ENCODE measurements at regions not wholly inside any gene's neighbourhood (a gene's known extent, or its start where the extent isn't known, plus 50 kb on each side); places are given as distances from the start of the nearest gene placed in this dataset.

DNA sequence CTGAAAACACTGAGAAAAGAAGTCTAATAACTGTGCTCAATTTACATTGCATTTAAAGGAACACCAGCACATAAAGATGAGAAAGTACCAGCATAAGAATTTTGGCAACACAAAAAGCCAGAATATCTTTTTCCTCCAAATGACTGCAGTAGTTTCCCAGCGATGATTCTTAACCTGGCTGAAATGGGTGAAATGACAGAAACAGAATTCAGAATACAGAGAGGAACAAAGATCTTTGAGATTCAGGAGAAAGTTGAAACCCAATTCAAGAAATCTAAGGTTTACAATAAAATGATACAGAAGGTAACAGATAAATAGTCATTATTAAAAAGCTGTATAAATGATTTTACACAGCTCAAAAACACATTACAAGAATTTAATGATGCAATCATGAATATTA lies 197.0 kb upstream of the EYS start:
- DNase-seq = no peak

DNA sequence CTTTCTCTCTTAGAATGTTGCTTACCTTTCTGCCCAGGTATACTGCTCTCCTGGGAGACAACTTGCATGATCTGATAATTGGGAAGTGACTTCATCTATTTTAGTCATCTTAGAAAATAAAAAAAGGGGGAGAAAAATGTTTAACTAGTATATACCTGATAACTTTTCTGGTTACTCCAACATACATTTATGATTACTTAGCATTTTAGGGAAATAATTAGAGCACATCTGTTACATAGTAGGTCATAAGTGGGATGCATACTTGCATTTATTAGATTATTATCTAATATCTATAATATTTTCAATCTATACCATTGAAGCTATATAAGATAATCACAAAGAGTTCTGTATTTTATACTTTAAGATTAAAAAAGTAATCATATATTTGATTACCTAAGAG lies 193.9 kb upstream of the EYS start:
- DNase-seq = no peak

DNA sequence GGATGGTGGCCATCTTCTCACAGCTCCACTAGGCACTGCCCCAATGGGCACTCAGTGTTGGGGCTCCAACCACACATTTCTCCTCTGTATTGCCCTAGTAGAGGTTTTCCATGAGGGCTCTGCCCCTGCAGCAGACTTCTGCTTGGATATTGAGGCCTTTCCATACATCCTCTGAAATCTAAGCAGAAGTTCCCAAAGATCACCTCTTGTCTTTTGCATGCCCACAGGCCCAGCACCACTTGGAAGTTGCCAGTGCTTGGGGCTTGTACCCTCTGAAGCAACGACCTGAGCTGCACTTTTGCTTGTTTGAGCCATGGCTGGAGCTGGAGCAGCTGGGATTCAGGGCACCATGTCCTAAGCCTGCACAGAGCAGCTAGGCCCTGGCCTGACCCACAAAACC lies 189.1 kb upstream of the EYS start:
- no peak for DNase-seq

GRCh38 chr6:65876668-65877067 lies 169.6 kb upstream of the EYS start:
- no peak for DNase-seq

DNA sequence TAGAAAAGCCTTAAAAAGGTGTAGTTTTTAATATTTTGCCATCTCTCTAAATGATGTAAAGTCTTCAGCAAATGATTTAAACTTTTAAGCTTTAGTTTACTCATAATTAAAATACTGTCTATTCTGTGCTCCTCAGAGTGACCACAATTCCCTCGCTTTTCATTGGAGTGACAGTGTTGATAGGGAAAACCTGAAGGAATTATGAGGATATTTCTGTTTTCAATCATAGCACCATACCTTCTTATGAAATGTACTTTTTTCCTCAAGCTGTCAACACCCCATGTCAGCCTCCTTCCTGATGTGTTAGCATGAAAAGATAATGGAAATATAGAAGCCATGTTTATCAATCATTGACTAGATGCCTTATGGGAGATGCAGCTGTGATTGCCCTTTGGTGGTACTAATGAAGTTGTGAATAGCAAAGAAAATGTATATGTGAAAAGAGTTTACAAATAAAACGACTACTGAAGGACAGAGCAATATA lies 145.4 kb upstream of the EYS start:
- DNase-seq = no peak

GRCh38 chr6:65830151-65830550 lies 123.1 kb upstream of the EYS start:
- DNase-seq = no peak

GRCh38 chr6:65819152-65819551 lies 112.1 kb upstream of the EYS start:
- no peak for DNase-seq

DNA sequence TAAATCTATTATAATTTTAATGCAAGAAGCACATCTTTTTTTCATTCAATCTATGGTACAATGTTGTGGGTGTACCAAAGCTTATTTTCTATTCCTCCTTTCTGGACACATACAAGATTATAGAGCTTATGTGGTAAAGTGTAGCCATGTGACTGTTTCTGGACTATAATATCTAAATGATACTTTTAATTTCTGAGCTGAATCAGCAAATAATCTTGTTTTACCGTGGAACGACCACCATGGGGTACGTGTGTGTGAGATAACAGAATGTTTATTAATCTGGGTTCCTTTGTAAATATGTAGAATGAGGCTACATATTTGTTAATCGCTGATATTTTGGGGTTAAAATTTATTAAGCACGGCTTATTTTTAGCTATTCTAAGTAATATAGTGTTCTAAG lies 111.5 kb upstream of the EYS start:
- DNase-seq = no peak

DNA sequence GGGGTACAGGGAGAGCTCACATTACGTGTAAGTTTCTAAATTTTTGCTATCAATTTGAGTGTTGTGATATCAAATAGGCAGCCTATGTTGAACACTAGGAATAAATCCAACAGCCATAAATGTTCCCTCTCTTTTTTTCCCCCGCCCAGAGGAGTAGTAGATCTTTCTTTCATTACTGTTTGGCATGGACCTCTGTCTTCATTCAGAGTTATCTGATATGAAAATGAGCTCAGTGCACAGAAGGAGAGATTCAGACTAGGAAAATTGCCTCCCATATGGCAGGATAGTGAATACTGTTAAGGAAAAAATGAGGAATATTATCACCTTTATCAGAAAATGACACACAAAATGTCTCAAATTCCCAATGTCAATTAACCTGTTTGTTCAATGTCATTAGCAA lies 110.0 kb upstream of the EYS start:
- no peak for DNase-seq

DNA sequence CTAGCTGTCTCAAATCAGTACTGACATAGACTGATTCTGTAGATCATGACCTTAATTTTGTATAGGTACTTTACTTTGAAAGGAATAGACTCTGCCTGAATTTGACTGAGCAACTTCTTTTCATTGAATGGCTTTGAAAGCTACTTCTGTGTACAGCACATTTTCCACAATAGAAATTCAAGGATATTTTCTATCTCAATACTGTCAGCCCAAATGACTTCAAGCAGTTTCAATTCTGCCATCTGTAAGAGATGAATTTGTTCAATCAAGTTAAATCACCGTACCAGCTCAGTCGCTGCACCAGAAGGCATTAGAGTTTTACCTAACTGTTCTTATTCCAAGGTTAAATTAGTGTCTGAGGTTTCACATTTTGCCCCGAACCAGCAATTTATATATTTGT lies 107.0 kb upstream of the EYS start:
- no peak for DNase-seq

GRCh38 chr6:65803186-65803585 lies 96.2 kb upstream of the EYS start:
- DNase-seq = no peak

- DNase-seq = no peak
Measured at GRCh38 chr6:65799389-65799788, 92.4 kb upstream of the EYS start.

DNA sequence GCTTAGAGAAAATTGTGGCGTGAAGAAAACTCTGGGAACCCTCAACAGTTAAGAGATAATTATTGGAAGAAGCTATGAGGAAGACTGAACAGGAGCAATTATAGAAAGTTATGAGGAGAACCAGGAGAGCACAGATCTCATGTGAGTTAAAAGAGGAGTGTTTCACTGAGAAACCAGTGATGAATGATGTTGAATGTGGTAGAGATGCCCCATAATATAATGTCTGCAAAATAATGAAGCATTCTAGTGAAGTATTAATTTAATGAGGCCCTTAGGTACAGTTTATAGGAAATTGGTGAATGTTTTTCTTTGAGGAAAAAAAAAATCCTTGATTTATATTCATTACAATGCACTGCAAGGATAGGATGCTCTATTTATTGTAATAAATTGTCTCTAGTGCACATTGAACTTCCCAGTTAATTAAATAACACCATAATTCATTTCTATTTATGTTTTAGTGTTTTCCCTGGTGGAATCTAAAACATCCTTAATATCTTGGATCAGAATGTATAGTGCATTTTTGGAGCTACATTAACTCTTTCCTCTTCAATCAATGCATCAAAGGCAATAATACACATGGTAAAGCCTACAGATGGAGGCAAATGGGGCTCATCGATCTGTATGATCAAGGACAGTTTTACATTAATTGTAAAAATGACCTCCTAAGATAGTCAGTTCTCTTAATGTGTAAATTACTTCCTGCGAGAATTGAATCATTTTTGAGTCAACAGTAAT lies 91.4 kb upstream of the EYS start:
- no peak for DNase-seq

- DNase-seq = no peak
Measured at GRCh38 chr6:65790666-65791065, 83.6 kb upstream of the EYS start.

GRCh38 chr6:65787787-65788186 lies 80.8 kb upstream of the EYS start:
- no peak for DNase-seq

- no peak for DNase-seq
Measured at GRCh38 chr6:65786815-65787214, 79.8 kb upstream of the EYS start.

DNA sequence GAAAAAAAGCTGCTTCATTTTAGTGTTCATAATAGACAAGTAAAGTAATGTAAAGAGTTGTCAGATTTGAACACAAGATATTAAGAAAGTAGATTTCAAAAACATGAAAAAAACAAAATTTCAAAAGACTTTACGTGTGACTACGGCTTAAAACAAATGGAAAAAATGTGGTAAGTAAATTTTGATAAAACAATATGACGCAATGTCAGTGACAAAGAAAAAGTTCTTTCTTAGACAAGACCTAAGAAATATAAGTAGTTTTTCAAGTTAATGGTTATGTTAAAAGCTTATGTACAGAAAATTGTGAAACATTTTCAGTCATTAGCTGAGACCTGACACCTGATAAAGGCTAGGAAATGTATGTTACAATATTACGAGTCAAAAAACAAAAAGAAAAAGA lies 73.7 kb upstream of the EYS start:
- no peak for DNase-seq

DNA sequence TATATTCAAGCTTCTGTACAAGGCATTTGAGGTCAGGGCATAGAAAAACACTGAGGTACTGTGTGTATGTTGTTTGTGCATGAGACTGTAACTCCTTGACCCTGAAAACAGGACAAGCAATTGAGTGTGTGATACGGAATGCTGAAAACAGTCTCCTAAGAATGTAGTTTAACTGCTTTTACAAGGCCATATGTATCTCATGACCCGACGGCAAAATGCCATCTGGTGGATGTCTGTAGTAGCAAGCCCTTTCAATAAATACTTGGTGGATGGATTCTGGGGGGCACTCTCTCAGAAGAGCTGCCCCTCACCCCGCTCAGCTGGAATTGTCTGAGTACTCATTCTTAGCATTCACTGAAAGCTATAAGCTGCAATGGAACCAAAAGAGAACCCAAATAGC lies 69.3 kb upstream of the EYS start:
- no peak for DNase-seq

DNA sequence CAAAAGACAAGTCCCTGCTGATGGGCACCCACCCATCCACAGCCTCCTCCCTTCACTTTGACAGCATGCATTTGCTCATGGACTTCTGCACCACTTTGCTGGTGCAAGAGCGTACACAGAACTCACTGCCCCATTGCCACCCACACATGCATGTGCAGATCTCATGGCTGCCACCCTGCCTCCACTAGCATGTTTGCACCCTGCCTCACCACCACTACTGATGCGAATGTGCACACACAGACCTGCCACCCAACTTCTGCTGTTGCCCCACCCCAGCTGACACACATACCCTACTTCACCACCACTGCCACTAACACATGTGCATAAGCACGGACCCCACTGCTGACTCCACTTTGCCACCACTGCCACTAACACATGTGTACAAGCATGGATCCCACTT lies 64.9 kb upstream of the EYS start:
- no peak for DNase-seq

DNA sequence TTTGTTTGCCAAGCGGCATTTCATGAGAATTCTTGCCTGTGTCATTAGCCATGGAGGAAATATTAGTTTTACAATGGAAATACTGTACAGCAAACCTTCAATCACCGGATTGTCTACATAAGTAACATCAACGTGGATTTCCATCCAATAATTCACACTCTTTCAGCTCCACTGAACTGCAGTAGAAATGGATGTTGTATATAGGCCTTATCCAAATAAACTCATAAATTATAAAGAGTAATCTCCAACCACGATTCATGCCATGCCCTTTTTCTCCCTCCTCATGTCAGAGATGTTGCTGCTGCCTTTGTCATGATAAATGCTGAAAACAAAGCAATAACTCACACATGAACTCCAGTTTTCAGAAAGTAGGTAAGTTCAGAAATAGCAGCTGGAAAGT lies 54.9 kb upstream of the EYS start:
- no peak for DNase-seq

DNA sequence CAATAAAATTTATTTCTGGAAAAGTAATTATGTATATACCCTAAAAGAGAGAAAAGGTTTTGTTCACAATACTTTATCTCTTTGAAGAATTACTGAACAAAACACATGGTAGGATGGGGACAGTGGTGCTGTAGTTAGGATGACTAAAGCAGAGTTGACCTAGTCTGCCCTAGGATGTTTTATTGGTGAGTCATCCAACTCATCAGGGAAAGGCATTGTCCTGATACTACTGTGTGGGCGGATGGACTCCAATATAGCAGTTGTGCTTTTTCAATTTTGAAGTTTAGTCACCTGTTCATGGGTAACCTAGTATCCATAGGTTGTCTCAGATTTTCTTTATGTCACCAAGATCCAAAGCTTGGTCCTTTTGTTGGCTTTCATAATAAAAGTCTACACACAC lies 53.3 kb upstream of the EYS start:
- DNase-seq = no peak
